SK-MEL-5 (cell line): ENCODE measurements at regions not wholly inside any gene's neighbourhood (a gene's known extent, or its start where the extent isn't known, plus 50 kb on each side); places are given as distances from the start of the nearest gene placed in this dataset.

Experiments used
- DNase-seq: peaks from one replicate; pipeline ENCODE4 v3.0.0-alpha.2; 2016; ENCODE audit warnings: low read depth, low spot score
- in situ Hi-C: cut with HindIII; loops from 2 replicates; pipeline ENCODE4 v1.10.0; 2016; ENCODE audit warnings: low sequenced_read_pairs, high pct_unique_total_duplicates, low pct_unique_long_range_greater_than_20kb

GRCh38 chr3:1616744-1617143, 481.9 kb upstream of the CNTN4 start:
- in situ Hi-C loops, result no loop called here
- no peak for DNase-seq

- no peak for DNase-seq
- in situ Hi-C loops, result no loop called here
These were observed 474.8 kb upstream of the CNTN4 start for GRCh38 chr3:1623896-1624295.

GRCh38 chr3:1632128-1632527, 466.5 kb upstream of the CNTN4 start:
- in situ Hi-C loops, result no loop called here
- no peak for DNase-seq

- no peak for DNase-seq
- in situ Hi-C loops, result no loop called here
These were observed 436.8 kb upstream of the CNTN4 start for GRCh38 chr3:1661839-1662238.

GRCh38 chr3:1664266-1664665, 434.4 kb upstream of the CNTN4 start:
- in situ Hi-C loops, result no loop called here
- DNase-seq, result no peak

- in situ Hi-C loops, result no loop called here
- DNase-seq, result no peak
These were observed 431.8 kb upstream of the CNTN4 start for GRCh38 chr3:1666865-1667264.

- in situ Hi-C loops, result no loop called here
- peak; percentile 49 for DNase-seq
These were observed 421.0 kb upstream of the CNTN4 start for GRCh38 chr3:1677576-1678156.

GRCh38 chr3:1692428-1692827, 406.2 kb upstream of the CNTN4 start:
- in situ Hi-C loops, result no loop called here
- DNase-seq, result no peak

- peak; percentile 13 for DNase-seq
- in situ Hi-C loops, result no loop called here
These were observed 405.5 kb upstream of the CNTN4 start for GRCh38 chr3:1693145-1693544.

- in situ Hi-C loops, result no loop called here
These were observed 401.9 kb upstream of the CNTN4 start for GRCh38 chr3:1696669-1697275.

GRCh38 chr3:1699361-1699920, 399.2 kb upstream of the CNTN4 start:
- DNase-seq, result no peak
- in situ Hi-C loops, result no loop called here

More at GRCh38 chr3:1696669-1697275, 401.9 kb upstream of the CNTN4 start:
- DNase-seq, result no peak

- no peak for DNase-seq
- in situ Hi-C loops, result no loop called here
These were observed 398.0 kb upstream of the CNTN4 start for GRCh38 chr3:1700650-1701049.

- in situ Hi-C loops, result no loop called here
- DNase-seq, result no peak
These were observed 395.5 kb upstream of the CNTN4 start for GRCh38 chr3:1703169-1703568.

GRCh38 chr3:1710663-1711062, 388.0 kb upstream of the CNTN4 start:
- DNase-seq, result no peak

GRCh38 chr3:1717524-1717923, 381.1 kb upstream of the CNTN4 start:
- in situ Hi-C loops, result no loop called here
- no peak for DNase-seq

More at GRCh38 chr3:1710663-1711062, 388.0 kb upstream of the CNTN4 start:
- in situ Hi-C loops, result no loop called here

- in situ Hi-C loops, result no loop called here
These were observed 374.9 kb upstream of the CNTN4 start for GRCh38 chr3:1723726-1724125.

GRCh38 chr3:1726741-1727140, 371.9 kb upstream of the CNTN4 start:
- no peak for DNase-seq
- in situ Hi-C loops, result no loop called here

More at GRCh38 chr3:1723726-1724125, 374.9 kb upstream of the CNTN4 start:
- DNase-seq, result no peak

GRCh38 chr3:1727242-1727641, 371.4 kb upstream of the CNTN4 start:
- DNase-seq, result no peak
- in situ Hi-C loops, result no loop called here

- DNase-seq, result no peak
- in situ Hi-C loops, result no loop called here
These were observed 370.2 kb upstream of the CNTN4 start for GRCh38 chr3:1728510-1728909.
